Lower leg skin (tissue), 3 donors: ENCODE measurements at regions not wholly inside any gene's neighbourhood (a gene's known extent, or its start where the extent isn't known, plus 50 kb on each side); places are given as distances from the start of the nearest gene placed in this dataset.
"Not testable (repeated sequence)": the region's sequence is repeated elsewhere in the genome, so short reads cannot be mapped to it uniquely, and the experiment has no call there.

ENCODE experiments used
- POLR2A ChIP-seq, 2 donors: fragments of 450-650 bp; IDR thresholded peaks; one replicate each; pipeline ENCODE4 v1.6.1; 2016 to 2017; ENCODE audit warnings: antibody characterized with exemption in 2 of 2, mild to moderate bottlenecking in 1 of 2, moderate library complexity in 1 of 2
- TF ChIP-seq, protein P1 (sequence below), 3 donors: fragments of 450-650 bp; IDR thresholded peaks; one replicate each; pipeline ENCODE4 v1.5.1; 2016; ENCODE audit warnings: antibody characterized with exemption in 3 of 3, mild to moderate bottlenecking in 3 of 3, moderate library complexity in 2 of 3

- TF ChIP-seq, protein P1, sequence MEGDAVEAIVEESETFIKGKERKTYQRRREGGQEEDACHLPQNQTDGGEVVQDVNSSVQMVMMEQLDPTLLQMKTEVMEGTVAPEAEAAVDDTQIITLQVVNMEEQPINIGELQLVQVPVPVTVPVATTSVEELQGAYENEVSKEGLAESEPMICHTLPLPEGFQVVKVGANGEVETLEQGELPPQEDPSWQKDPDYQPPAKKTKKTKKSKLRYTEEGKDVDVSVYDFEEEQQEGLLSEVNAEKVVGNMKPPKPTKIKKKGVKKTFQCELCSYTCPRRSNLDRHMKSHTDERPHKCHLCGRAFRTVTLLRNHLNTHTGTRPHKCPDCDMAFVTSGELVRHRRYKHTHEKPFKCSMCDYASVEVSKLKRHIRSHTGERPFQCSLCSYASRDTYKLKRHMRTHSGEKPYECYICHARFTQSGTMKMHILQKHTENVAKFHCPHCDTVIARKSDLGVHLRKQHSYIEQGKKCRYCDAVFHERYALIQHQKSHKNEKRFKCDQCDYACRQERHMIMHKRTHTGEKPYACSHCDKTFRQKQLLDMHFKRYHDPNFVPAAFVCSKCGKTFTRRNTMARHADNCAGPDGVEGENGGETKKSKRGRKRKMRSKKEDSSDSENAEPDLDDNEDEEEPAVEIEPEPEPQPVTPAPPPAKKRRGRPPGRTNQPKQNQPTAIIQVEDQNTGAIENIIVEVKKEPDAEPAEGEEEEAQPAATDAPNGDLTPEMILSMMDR (IDR thresholded peaks at IDR 0.05) = not testable (repeated sequence)
- TF ChIP-seq POLR2A (IDR thresholded peaks at IDR 0.05) = not testable (repeated sequence)
These were observed 891.3 kb upstream of the EPHA5 start for GRCh38 chr4:66561465-66562053.
